Sigmoid colon (tissue), 6 donors: ENCODE measurements at regions not wholly inside any gene's neighbourhood (a gene's known extent, or its start where the extent isn't known, plus 50 kb on each side); places are given as distances from the start of the nearest gene placed in this dataset.

ENCODE experiments used
- DNase-seq: peaks from one replicate; pipeline ENCODE4 v3.0.0-alpha.2; 2019
- H3K27ac ChIP-seq, 4 donors: fragments of 200-600 bp; sonication (generic); one replicate each; pipeline ENCODE4 v1.5.1; 2016 to 2019; ENCODE audit warnings: mild to moderate bottlenecking in 1 of 4
- H3K27me3 ChIP-seq, 3 donors: fragments of 200-600 bp; sonication (generic); one replicate each; pipeline ENCODE4 v1.5.1; 2019; ENCODE audit warnings: mild to moderate bottlenecking in 1 of 3
- H3K36me3 ChIP-seq, 4 donors: fragments of 200-600 bp; sonication (generic); one replicate each; pipeline ENCODE4 v1.5.1; 2016 to 2019
- H3K4me1 ChIP-seq, 4 donors: fragments of 200-600 bp; sonication (generic); one replicate each; pipeline ENCODE4 v1.5.1; 2017 to 2019
- H3K4me3 ChIP-seq, 4 donors: fragments of 200-600 bp; sonication (generic); one replicate each; pipeline ENCODE4 v1.5.1; 2017 to 2019; ENCODE audit warnings: mild to moderate bottlenecking in 2 of 4, moderate library complexity in 1 of 4
- H3K9me3 ChIP-seq, 4 donors: fragments of 200-600 bp in 3 of 4; sonication (generic) in 3 of 4; one replicate each; pipeline versions ENCODE4 v1.5.1 to v1.6.1; 2013 to 2019
- EP300 ChIP-seq, 4 donors: sonication (generic); formaldehyde crosslinking; IDR thresholded peaks; one replicate each; pipeline ENCODE4 v1.6.1; 2017; ENCODE audit warnings: antibody characterized with exemption in 4 of 4
- POLR2A ChIP-seq, 2 donors: fragments of 450-650 bp; IDR thresholded peaks; one replicate each; pipeline ENCODE4 v1.6.1; 2016; ENCODE audit warnings: antibody characterized with exemption in 2 of 2, mild to moderate bottlenecking in 2 of 2, moderate library complexity in 2 of 2
- POLR2AphosphoS5 ChIP-seq, 4 donors: sonication (generic); formaldehyde crosslinking; IDR thresholded peaks; one replicate each; pipeline ENCODE4 v1.6.1; 2017; ENCODE audit warnings: antibody characterized with exemption in 4 of 4
- WGBS, 2 donors: extraction: QIAGEN DNeasy Blood & Tissue Kit; methylation state at CpG; one replicate each; pipeline ENCODE4 v1.1.7; 2013; 5-methylcytosine and 5-hydroxymethylcytosine counted together
- intact Hi-C: fragments of 100-400 bp; cut with DNase I; formaldehyde crosslinking; loops from one replicate; pipeline ENCODE4 v1.15.1; 2023
- TF ChIP-seq, protein P1 (sequence below), 4 experiments: fragments of 450-650 bp in 3 of 4; fragments of 200-600 bp in 1 of 4; IDR thresholded peaks; one replicate each; pipeline ENCODE4 v1.5.1; 2016 to 2019; ENCODE audit warnings: antibody characterized with exemption in 4 of 4, mild to moderate bottlenecking in 3 of 4, moderate library complexity in 2 of 4
- donor health status: healthy with polysubstance abuse.
- donor health status: healthy.

GRCh38 chr2:217275091-217275490 is 415.2 kb upstream of the TNP1 start:
- no peaks in the 10 kb centered on the region for H3K9me3 ChIP-seq
- H3K4me1 ChIP-seq, result peaks cover 0 to 66% (median 46%) of the 10 kb centered on the region in 4 donors
- no peak overlapping the region for H3K4me3 ChIP-seq
- H3K27ac ChIP-seq, result peak overlapping the region in 3 of 4 donors; percentile 73 to 84 (median 76)
- DNase-seq, result no peak
- intact Hi-C loops, result loop anchor here (2.0 kb wide), 1 partner anchor 52 kb away; no protein-coding TSS in a partner anchor
- no peaks in the 10 kb centered on the region for H3K27me3 ChIP-seq
- no peaks in the 10 kb centered on the region for H3K36me3 ChIP-seq
- 82 to 85% methylated on average over 5 of the region's 5 CpGs for WGBS, 2 donors
- TF ChIP-seq, protein P1, sequence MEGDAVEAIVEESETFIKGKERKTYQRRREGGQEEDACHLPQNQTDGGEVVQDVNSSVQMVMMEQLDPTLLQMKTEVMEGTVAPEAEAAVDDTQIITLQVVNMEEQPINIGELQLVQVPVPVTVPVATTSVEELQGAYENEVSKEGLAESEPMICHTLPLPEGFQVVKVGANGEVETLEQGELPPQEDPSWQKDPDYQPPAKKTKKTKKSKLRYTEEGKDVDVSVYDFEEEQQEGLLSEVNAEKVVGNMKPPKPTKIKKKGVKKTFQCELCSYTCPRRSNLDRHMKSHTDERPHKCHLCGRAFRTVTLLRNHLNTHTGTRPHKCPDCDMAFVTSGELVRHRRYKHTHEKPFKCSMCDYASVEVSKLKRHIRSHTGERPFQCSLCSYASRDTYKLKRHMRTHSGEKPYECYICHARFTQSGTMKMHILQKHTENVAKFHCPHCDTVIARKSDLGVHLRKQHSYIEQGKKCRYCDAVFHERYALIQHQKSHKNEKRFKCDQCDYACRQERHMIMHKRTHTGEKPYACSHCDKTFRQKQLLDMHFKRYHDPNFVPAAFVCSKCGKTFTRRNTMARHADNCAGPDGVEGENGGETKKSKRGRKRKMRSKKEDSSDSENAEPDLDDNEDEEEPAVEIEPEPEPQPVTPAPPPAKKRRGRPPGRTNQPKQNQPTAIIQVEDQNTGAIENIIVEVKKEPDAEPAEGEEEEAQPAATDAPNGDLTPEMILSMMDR (IDR thresholded peaks at IDR 0.05), result no peak
- no peak for TF ChIP-seq POLR2A (IDR thresholded peaks at IDR 0.05)
- no peak for TF ChIP-seq EP300 (IDR thresholded peaks at IDR 0.05)
- no peak for TF ChIP-seq POLR2AphosphoS5 (IDR thresholded peaks at IDR 0.05)

- TF ChIP-seq, protein P1 (IDR thresholded peaks at IDR 0.05), result no peak
- peak in 1 of 4 donors; percentile 62 for TF ChIP-seq EP300 (IDR thresholded peaks at IDR 0.05)
- Histone ChIP-seq H3K27me3 (no peaks in the 10 kb centered on the region), H3K27ac (peak overlapping the region in 3 of 4 donors; percentile 73 to 84 (median 76)), H3K4me3 (no peak overlapping the region), H3K9me3 (no peaks in the 10 kb centered on the region), H3K4me1 (peaks cover 0 to 61% (median 44%) of the 10 kb centered on the region in 4 donors), H3K36me3 (no peaks in the 10 kb centered on the region)
- intact Hi-C loops, result loop anchor here (2.0 kb wide), 1 partner anchor 52 kb away; no protein-coding TSS in a partner anchor
- WGBS, 2 donors, result 68 to 80% methylated on average over 4 of the region's 4 CpGs
- peak; percentile 69 for DNase-seq
These were observed 414.7 kb upstream of the TNP1 start for GRCh38 chr2:217274578-217274977.

DNA sequence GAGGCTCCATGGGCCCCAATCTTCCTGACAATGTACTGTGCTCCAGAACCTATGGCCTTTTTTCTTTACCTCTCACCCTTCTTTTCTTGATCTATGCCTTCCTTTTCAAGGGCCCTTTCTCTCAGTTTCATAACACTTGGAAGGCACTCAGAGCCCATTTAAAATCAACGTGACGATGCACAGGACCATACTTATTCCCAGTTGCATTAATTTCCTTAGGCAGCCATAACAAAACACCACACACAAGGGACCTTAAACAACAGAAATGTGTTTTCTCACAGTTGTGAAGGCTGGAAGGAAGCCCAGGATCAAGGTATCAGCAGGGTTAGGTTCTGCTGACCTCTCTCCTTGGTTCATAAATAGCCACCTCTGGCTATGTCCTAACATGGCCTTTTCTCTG is 414.0 kb upstream of the TNP1 start:
- H3K27ac ChIP-seq, result peak overlapping the region in 3 of 4 donors; percentile 73 to 84 (median 76)
- intact Hi-C loops, result loop anchor here (2.0 kb wide), 1 partner anchor 53 kb away; no protein-coding TSS in a partner anchor
- H3K9me3 ChIP-seq, result no peaks in the 10 kb centered on the region
- H3K36me3 ChIP-seq, result no peaks in the 10 kb centered on the region
- peak; percentile 65 for DNase-seq
- peaks cover 0 to 54% (median 41%) of the 10 kb centered on the region in 4 donors for H3K4me1 ChIP-seq
- WGBS, 2 donors, result 85 to 89% methylated on average over 2 of the region's 2 CpGs
- H3K4me3 ChIP-seq, result no peak overlapping the region
- TF ChIP-seq POLR2AphosphoS5 (IDR thresholded peaks at IDR 0.05) (peak; percentile 84 to 88 (median 88)), POLR2A (IDR thresholded peaks at IDR 0.05) (no peak), EP300 (IDR thresholded peaks at IDR 0.05) (peak; percentile 20 to 78 (median 44))
- TF ChIP-seq, protein P1 (IDR thresholded peaks at IDR 0.05), result no peak
- H3K27me3 ChIP-seq, result no peaks in the 10 kb centered on the region

- no peak for DNase-seq
- no peak for TF ChIP-seq POLR2AphosphoS5 (IDR thresholded peaks at IDR 0.05)
- no peak for TF ChIP-seq POLR2A (IDR thresholded peaks at IDR 0.05)
- TF ChIP-seq, protein P1 (IDR thresholded peaks at IDR 0.05), result no peak
- no peak for TF ChIP-seq EP300 (IDR thresholded peaks at IDR 0.05)
- H3K27ac ChIP-seq, result peak overlapping the region in 3 of 4 donors; percentile 73 to 84 (median 76)
- H3K4me1 ChIP-seq, result peaks cover 0 to 47% (median 34%) of the 10 kb centered on the region in 4 donors
- H3K36me3 ChIP-seq, result no peaks in the 10 kb centered on the region
- H3K27me3 ChIP-seq, result no peaks in the 10 kb centered on the region
- intact Hi-C loops, result no loop called here
- H3K9me3 ChIP-seq, result no peaks in the 10 kb centered on the region
- WGBS, 2 donors, result 41 to 69% methylated on average over 4 of the region's 4 CpGs
- no peak overlapping the region for H3K4me3 ChIP-seq
These were observed 413.3 kb upstream of the TNP1 start for GRCh38 chr2:217273162-217273561.

- Histone ChIP-seq H3K36me3 (no peaks in the 10 kb centered on the region), H3K4me1 (peaks cover 0 to 35% (median 23%) of the 10 kb centered on the region in 4 donors), H3K27ac (peak overlapping the region in 3 of 4 donors; percentile 73 to 84 (median 76)), H3K4me3 (no peak overlapping the region), H3K27me3 (no peaks in the 10 kb centered on the region), H3K9me3 (peaks cover 0 to 5% (median 0%) of the 10 kb centered on the region in 4 donors)
- DNase-seq, result no peak
- TF ChIP-seq POLR2A (IDR thresholded peaks at IDR 0.05), result no peak
- TF ChIP-seq POLR2AphosphoS5 (IDR thresholded peaks at IDR 0.05), result no peak
- TF ChIP-seq, protein P1 (IDR thresholded peaks at IDR 0.05), result no peak
- no peak for TF ChIP-seq EP300 (IDR thresholded peaks at IDR 0.05)
- intact Hi-C loops, result no loop called here
- 59 to 93% methylated on average over 3 of the region's 3 CpGs for WGBS, 2 donors
These were observed 411.9 kb upstream of the TNP1 start for GRCh38 chr2:217271813-217272212.
